ENCODE measurements at regions not wholly inside any gene's neighbourhood (a gene's known extent, or its start where the extent isn't known, plus 50 kb on each side); places are given as distances from the start of the nearest gene placed in this dataset.

GRCh38 chr5:138651058-138651766 is 76.0 kb upstream of the HSPA9 start:
- no peak for TF ChIP-seq CTCF (IDR thresholded peaks at IDR 0.05)
- no peak for TF ChIP-seq POLR2AphosphoS5 (IDR thresholded peaks at IDR 0.05)
- TF ChIP-seq POLR2A (IDR thresholded peaks at IDR 0.05): no peak

Measured in stomach (tissue), 4 donors.